ACC112 (cell line): ENCODE measurements at regions not wholly inside any gene's neighbourhood (a gene's known extent, or its start where the extent isn't known, plus 50 kb on each side); places are given as distances from the start of the nearest gene placed in this dataset.
A peak's percentile ranks its signal among the peaks of the same experiment; 100 is the strongest.

Experiments used
- H2AFZ ChIP-seq: fragments of 200-600 bp; sonication (generic); one replicate; pipeline ENCODE4 v1.6.0; 2017; ENCODE audit warnings: antibody characterized with exemption, low read length; ENCODE audit not compliant: unreplicated experiment
- H3K27ac ChIP-seq: fragments of 200-600 bp; sonication (generic); 2 replicates; pipeline ENCODE4 v1.5.1; 2014; ENCODE audit warnings: low read depth, mild to moderate bottlenecking, antibody characterized with exemption, low read length, moderate library complexity
- H3K27me3 ChIP-seq: fragments of 200-600 bp; sonication (generic); 2 replicates; pipeline ENCODE4 v1.6.1; 2014; ENCODE audit warnings: mild to moderate bottlenecking, antibody characterized with exemption, low read length, moderate library complexity, mixed read lengths; ENCODE audit not compliant: insufficient read depth
- H3K36me3 ChIP-seq: fragments of 200-600 bp; sonication (generic); 2 replicates; pipeline ENCODE4 v1.6.1; 2016; ENCODE audit warnings: mild to moderate bottlenecking, antibody characterized with exemption, low read length, moderate library complexity, mixed read lengths; ENCODE audit not compliant: insufficient read depth
- H3K4me1 ChIP-seq: fragments of 200-600 bp; sonication (generic); one replicate; pipeline ENCODE4 v1.6.1; 2016; ENCODE audit warnings: low read length, mixed read lengths; ENCODE audit not compliant: insufficient read depth, unreplicated experiment, control insufficient read depth
- H3K4me3 ChIP-seq: fragments of 200-600 bp; sonication (generic); 2 replicates; pipeline ENCODE4 v1.5.1; 2014; ENCODE audit warnings: mild to moderate bottlenecking, low read depth, low read length
- H3K79me2 ChIP-seq: fragments of 200-600 bp; sonication (generic); one replicate; pipeline ENCODE4 v1.6.0; 2016; ENCODE audit warnings: low read length; ENCODE audit not compliant: control insufficient read depth, unreplicated experiment, insufficient read depth

DNA sequence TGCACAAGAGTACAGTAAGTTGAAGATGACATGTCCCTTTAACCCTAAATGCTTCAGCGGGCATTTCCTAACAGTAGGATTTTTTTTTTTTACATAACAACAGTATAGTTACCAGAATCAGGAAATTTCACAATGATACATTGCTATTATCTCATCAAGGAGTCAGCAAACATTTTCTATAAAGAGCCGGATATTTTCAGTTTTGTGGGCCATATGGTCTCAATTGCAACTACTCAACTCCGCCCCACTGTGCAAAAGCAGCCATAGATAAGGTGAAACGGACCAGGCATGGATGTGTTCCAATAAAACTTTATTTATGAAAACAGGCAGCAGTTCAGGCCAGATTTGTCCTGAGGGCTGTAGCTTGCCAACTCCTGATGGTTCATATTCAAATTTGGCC, 130.6 kb downstream of the SMAD6 start:
- Histone ChIP-seq H3K4me1 (peaks cover 33% of the 10 kb centered on the region), H3K27ac (peak overlapping the region; percentile 70), H2AFZ (peak overlapping the region; percentile 39), H3K4me3 (no peak overlapping the region), H3K36me3 (no peaks in the 10 kb centered on the region), H3K27me3 (no peaks in the 10 kb centered on the region), H3K79me2 (no peaks in the 10 kb centered on the region)

DNA sequence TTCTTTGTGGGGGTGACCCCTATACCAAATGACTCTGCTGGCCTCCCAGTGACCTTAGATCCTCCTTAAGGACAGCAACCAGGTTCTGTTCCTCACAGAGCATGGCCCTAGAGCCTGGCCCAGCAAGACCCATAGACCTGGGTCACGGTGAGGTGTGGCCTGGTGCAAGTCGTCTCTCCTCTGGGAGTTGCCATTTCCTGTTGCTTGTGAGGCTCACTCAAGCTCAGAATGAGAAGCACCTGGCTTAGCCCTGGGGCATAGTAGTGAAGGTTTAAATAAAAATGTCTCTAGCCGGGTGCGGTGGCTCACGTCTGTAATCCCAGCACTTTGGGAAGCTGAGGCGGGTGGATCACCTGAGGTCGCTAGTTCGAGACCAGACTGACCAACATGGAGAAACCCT, 131.3 kb downstream of the SMAD6 start:
- Histone ChIP-seq H2AFZ (peak overlapping the region; percentile 39), H3K36me3 (no peaks in the 10 kb centered on the region), H3K27ac (peak overlapping the region; percentile 70), H3K4me1 (peaks cover 33% of the 10 kb centered on the region), H3K4me3 (no peak overlapping the region), H3K79me2 (no peaks in the 10 kb centered on the region), H3K27me3 (no peaks in the 10 kb centered on the region)

DNA sequence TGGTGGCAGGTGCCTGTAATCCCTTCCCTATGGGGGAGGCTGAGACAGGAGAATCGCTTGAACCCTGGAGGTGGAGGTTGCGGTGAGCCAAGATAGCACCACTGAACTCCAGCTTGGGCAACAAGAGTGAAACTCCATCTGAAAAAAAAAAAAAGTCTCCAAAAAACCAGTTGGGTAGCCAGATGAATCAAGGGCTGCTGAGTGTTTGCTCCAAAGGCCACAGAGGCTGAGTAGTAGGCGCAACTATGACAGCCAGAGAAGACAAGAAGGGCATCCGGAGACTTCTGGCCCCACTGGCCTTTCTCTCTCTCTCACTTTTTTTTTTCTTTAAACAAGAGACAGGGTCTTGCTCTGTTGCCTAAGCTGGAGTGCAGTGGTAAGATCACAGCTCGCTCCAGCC, 131.8 kb downstream of the SMAD6 start:
- peaks cover 33% of the 10 kb centered on the region for H3K4me1 ChIP-seq
- no peaks in the 10 kb centered on the region for H3K27me3 ChIP-seq
- H3K27ac ChIP-seq, result no peak overlapping the region
- no peak overlapping the region for H3K4me3 ChIP-seq
- H3K36me3 ChIP-seq, result no peaks in the 10 kb centered on the region
- H3K79me2 ChIP-seq, result no peaks in the 10 kb centered on the region
- H2AFZ ChIP-seq, result no peak overlapping the region

DNA sequence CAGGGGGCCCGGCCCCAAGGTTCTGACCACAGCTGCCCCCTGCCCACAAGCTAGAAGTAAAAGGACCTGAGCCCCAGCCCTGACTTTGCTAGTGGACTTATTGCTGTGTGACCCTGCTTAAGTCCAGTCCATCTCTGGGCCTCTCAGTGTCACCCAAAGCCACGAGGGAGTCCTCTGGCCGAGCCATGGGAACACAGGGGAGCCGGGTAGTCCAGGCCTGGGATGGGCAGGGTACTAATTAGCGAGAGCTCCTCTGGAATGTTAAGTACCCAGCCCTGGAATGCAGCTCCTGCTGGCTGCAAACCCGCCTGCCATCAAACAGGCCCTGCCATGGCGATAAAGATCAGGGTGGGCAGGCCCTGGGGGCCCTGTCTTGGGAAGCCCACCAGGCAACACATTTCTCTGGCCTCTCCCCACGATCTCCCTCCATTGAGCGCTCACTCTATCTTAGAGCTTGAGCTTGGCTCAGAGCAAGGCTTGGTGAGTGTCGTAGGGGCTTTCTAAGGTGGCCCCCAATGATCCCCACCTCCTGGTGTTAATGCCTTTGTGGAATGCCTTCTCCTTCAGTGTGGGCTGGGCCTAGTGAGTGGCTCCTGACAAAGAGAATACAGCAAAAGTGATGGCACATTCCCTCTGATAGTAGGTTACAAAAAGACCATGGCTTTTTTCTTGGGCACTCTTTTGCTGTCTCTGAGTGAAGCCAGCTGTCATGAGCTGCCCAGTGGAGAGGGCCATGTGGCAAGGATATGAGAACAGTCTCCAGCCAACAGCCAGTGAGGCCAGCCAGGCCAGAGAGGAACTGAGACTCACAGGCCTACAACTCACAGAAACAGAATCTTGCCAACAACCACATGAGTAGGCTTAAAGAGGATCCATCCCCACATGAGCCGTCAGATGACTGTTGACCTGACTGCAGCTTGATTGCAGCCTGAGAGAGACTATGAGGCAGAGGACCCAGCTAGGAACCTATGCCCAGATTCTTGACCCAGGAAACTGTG, 133.1 kb downstream of the SMAD6 start:
- no peak overlapping the region for H3K27ac ChIP-seq
- no peaks in the 10 kb centered on the region for H3K79me2 ChIP-seq
- no peaks in the 10 kb centered on the region for H3K27me3 ChIP-seq
- H3K36me3 ChIP-seq, result no peaks in the 10 kb centered on the region
- no peak overlapping the region for H2AFZ ChIP-seq
- H3K4me3 ChIP-seq, result no peak overlapping the region
- peaks cover 37% of the 10 kb centered on the region for H3K4me1 ChIP-seq

DNA sequence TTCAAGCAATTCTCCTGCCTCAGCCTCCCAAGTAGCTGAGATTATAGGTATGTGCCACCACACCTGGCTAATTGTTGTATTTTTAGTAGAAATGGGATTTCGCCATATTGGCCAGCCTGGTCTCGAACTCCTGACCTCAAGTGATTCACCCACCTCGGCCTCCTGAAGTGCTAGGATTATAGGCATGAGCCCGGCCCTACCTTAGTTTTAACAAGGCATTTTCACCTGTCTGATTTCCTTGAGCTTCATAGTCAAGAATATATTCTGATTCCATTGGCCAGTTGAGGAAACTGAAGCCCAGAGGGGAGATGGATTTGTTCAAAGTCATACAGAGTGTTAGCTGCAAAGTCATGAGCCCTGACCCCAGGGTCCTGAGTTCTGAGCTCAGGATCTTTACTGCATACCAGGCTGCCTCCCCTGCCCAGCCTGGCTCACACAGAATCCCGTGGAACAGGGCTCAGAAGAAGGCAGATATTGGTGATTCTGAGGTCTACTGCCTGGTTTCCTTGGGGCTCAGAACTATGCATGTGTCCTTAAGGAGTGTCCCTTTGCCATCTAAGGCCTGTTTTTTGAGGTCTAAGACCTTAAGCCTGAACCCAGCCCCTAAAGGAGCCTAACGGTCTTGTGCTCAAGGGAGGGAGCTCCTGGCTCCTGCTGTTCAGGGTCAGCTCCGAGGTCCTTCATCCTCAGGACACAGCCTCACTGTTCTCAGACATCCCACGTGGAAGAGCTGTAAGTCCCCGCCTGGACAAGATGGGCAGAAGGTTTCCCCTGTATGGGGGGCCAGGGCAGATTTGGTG, 134.4 kb downstream of the SMAD6 start:
- H3K4me1 ChIP-seq, result peaks cover 37% of the 10 kb centered on the region
- no peaks in the 10 kb centered on the region for H3K36me3 ChIP-seq
- no peak overlapping the region for H3K4me3 ChIP-seq
- H3K27ac ChIP-seq, result no peak overlapping the region
- H2AFZ ChIP-seq, result no peak overlapping the region
- no peaks in the 10 kb centered on the region for H3K79me2 ChIP-seq
- no peaks in the 10 kb centered on the region for H3K27me3 ChIP-seq

DNA sequence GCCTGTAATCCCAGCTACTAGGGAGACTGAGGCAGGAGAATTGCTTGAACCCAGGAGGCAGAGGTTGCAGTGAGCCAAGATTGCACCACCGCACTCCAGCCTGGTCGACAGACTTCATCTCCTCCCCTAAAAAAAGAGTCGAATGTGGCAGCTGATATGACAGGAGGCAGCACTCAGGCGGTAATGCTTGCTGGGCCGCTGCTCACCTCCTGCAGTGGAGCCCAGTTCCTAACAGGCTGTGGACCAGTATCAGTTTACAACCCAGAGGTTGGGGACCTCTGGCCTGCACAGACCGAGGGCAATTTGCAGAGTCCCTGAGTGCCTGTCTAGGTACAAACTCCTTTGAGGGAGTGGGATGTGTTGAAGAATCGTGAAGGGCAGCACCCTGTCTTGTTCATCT, 136.2 kb downstream of the SMAD6 start:
- no peak overlapping the region for H3K4me3 ChIP-seq
- no peaks in the 10 kb centered on the region for H3K36me3 ChIP-seq
- H2AFZ ChIP-seq, result no peak overlapping the region
- peaks cover 2% of the 10 kb centered on the region for H3K79me2 ChIP-seq
- H3K27ac ChIP-seq, result no peak overlapping the region
- H3K27me3 ChIP-seq, result no peaks in the 10 kb centered on the region
- H3K4me1 ChIP-seq, result peaks cover 33% of the 10 kb centered on the region

DNA sequence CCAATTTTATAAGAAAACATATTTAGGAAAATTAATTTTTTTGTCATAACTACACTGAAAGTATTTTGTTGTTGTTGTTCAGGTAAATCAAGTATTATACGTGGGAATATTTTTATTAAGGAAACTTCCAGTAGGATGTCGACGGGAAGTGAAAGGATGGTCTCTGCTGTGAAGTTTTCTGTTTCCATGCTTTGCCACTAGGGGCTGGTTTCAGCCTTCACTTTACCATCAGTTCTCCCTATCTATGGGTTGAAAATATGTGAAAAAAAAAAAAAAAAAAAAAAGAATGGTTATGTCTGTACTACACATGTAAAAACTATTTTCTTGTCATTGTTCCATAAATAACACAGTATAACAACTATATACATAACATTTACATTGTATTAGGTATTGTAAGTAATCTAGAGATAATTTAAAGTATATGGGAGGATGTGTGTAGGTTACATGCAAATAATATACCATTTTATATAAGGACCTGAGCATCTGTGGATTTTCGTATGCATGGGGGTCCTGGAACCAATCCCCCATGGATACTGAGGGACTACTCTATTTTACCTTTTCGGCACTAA, 136.7 kb downstream of the SMAD6 start:
- Histone ChIP-seq H3K4me1 (peaks cover 37% of the 10 kb centered on the region), H3K27me3 (no peaks in the 10 kb centered on the region), H3K4me3 (no peak overlapping the region), H3K36me3 (no peaks in the 10 kb centered on the region), H3K27ac (no peak overlapping the region), H2AFZ (peak overlapping the region; percentile 85), H3K79me2 (peaks cover 7% of the 10 kb centered on the region)

DNA sequence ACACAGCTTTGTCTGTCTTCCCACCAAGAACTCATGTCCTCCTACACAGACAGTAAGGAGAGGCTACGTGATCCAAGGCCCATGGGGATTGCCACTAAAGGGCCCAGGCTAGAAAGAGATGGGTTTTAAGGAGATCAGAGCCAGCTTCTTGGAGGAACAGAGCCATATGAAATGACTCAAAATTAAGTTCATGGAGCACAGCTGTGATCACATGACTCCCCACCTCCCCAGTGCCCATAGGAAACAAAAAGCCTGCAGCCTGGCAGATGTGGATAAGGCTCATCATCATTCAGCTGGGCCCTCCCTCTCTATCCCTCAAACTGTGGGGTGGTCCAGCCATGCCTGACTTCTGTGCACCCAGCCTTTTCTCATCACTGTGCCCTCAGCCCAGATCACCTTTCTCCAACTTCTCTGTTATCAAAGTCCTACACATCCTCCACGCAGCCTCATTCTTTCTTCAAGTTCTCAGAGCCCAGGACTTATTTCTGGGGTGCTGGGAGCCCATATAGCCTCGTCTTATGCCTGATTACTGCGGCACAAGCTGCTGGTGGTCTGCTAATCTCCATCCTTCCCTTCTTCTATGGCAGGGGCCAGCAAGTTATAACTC, 137.6 kb downstream of the SMAD6 start:
- Histone ChIP-seq H3K36me3 (no peaks in the 10 kb centered on the region), H3K4me1 (peaks cover 40% of the 10 kb centered on the region), H3K4me3 (no peak overlapping the region), H2AFZ (peak overlapping the region; percentile 85), H3K27me3 (no peaks in the 10 kb centered on the region), H3K79me2 (peaks cover 15% of the 10 kb centered on the region), H3K27ac (0 out of 2 replicates have a peak overlapping the region, but pooled peaks have one; percentile 18)

DNA sequence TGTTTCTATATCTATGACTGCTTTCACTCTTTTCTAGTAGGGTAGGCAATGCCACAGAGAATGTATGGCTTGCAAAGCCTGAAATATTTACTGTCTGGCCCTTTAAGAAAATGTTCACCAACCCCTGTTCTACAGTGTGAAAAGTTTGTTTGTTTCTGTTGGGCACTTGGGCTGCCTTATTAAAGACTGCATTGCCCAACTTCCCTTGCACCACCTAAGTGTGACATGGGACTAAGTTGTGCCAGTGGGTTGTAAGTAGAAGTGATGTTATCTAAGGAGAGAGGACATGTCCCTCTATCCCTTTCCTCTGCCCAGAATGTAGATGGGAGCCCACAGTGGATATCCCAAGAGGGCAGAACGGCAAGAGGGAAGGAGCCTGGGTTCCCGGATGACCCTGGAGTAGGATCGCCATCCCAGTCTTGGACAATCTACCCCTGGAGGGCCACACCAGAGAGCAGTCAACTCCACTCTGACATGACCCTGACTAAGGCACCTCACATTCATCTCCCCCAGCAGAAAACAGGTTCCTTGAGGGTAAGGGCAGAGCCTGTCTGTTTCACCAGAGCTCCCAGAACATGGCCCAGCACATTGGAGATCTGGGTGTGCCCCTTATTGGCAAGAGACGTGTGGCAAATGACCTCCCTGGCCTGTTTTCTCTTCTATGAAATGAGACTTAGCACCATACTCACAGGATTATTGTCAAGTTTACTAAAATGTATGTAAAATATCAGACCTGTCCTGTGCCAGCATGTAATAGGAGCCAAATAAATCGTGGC, 138.8 kb downstream of the SMAD6 start:
- H3K4me3 ChIP-seq, result no peak overlapping the region
- H3K4me1 ChIP-seq, result peaks cover 40% of the 10 kb centered on the region
- peak overlapping the region; percentile 15 for H2AFZ ChIP-seq
- H3K79me2 ChIP-seq, result peaks cover 19% of the 10 kb centered on the region
- no peaks in the 10 kb centered on the region for H3K36me3 ChIP-seq
- no peaks in the 10 kb centered on the region for H3K27me3 ChIP-seq
- peak overlapping the region; percentile 95 for H3K27ac ChIP-seq
